Spleen (tissue), 7 donors: ENCODE measurements at regions not wholly inside any gene's neighbourhood (a gene's known extent, or its start where the extent isn't known, plus 50 kb on each side); places are given as distances from the start of the nearest gene placed in this dataset.

Experiments
- CTCF ChIP-seq, 11 experiments: fragments of 200-600 bp in 7 of 11; fragments of 450-650 bp in 4 of 11; sonication (generic) in 4 of 11; IDR thresholded peaks in 8 of 11; conservative IDR thresholded peaks in 3 of 11; 1 replicate in 7 of 11; 2 replicates in 4 of 11; pipeline versions ENCODE4 v1.4.0 to v1.8.0; 2016 to 2021; ENCODE audit warnings: antibody characterized with exemption in 11 of 11, inconsistent platforms in 4 of 11, mild to moderate bottlenecking in 1 of 11
- POLR2AphosphoS5 ChIP-seq, 3 donors: sonication (generic); formaldehyde crosslinking; IDR thresholded peaks; one replicate each; pipeline ENCODE4 v1.5.1; 2017; ENCODE audit warnings: antibody characterized with exemption in 3 of 3
- donor health status: DM: no; HTN: no; CAD: no; lungs with moderate emphysema.
- donor health status: DM: no; HTN: no; CAD: no.
- donor health status: DM: no; HTN: no; CAD: no.

GRCh38 chr9:3028535-3028934, 184.6 kb upstream of the PUM3 start:
- TF ChIP-seq CTCF (IDR thresholded peaks at IDR 0.05 in 8 of 11, conservative IDR thresholded peaks at IDR 0.05 in 3 of 11) (no peak), POLR2AphosphoS5 (IDR thresholded peaks at IDR 0.05) (no peak)
